GM12872 (cell line): ENCODE measurements at regions not wholly inside any gene's neighbourhood (a gene's known extent, or its start where the extent isn't known, plus 50 kb on each side); places are given as distances from the start of the nearest gene placed in this dataset.
A peak's percentile ranks its signal among the peaks of the same experiment; 100 is the strongest.

Source experiments
- CTCF ChIP-seq: IDR thresholded peaks from 3 replicates; pipeline ENCODE4 v1.5.1; 2011; ENCODE audit warnings: low read depth, mild to moderate bottlenecking, low read length, moderate library complexity; ENCODE audit not compliant: insufficient read depth

- TF ChIP-seq CTCF, result no peak
Observed at GRCh38 chr5:32880796-32881195, 169.7 kb downstream of the NPR3 start.

GRCh38 chr5:32887390-32887789, 176.3 kb downstream of the NPR3 start:
- TF ChIP-seq CTCF, result no peak

- no peak for TF ChIP-seq CTCF
Observed at GRCh38 chr5:32889078-32889477, 178.0 kb downstream of the NPR3 start.

- TF ChIP-seq CTCF, result no peak
Observed at GRCh38 chr5:32903613-32904012, 192.5 kb downstream of the NPR3 start.

GRCh38 chr5:32908641-32909040, 197.5 kb downstream of the NPR3 start:
- no peak for TF ChIP-seq CTCF

- no peak for TF ChIP-seq CTCF
Observed at GRCh38 chr5:32909207-32909606, 198.1 kb downstream of the NPR3 start.

- TF ChIP-seq CTCF, result peak; percentile 40
Observed at GRCh38 chr5:32916648-32917047, 205.5 kb downstream of the NPR3 start.

GRCh38 chr5:32928761-32929160, 217.6 kb downstream of the NPR3 start:
- no peak for TF ChIP-seq CTCF
